ENCODE measurements at regions not wholly inside any gene's neighbourhood (a gene's known extent, or its start where the extent isn't known, plus 50 kb on each side); places are given as distances from the start of the nearest gene placed in this dataset.
"Not testable (repeated sequence)": the region's sequence is repeated elsewhere in the genome, so short reads cannot be mapped to it uniquely, and the experiment has no call there.

- no peak for DNase-seq
These were observed 638.6 kb downstream of the TYW1 start for GRCh38 chr7:67635271-67635670.

GRCh38 chr7:67636348-67637022 is 639.9 kb downstream of the TYW1 start:
- no peak for DNase-seq

GRCh38 chr7:67637023-67637358 is 640.4 kb downstream of the TYW1 start:
- no peak for DNase-seq

GRCh38 chr7:67642542-67642941 is 645.9 kb downstream of the TYW1 start:
- DNase-seq, result not testable (repeated sequence)

- DNase-seq, result no peak
These were observed 647.5 kb downstream of the TYW1 start for GRCh38 chr7:67644151-67644550.

DNA sequence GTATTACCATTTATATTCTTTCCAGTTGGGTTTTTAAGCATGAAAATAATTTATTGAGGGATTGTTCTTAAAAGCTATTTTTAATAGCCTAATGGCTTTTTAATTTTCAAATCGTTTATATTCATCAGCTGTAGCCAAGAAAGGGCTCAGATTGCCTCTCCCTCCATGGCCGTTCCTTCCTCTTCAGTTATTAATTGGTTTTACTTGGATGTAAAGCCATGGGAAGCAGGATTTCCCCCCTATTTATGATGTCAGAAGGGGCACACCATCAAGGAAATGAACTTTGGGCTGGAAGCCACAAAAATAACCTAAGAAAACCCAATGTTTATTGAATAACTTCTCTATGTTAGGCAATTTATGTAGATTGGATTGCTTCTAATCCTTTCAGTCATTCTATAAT is 656.3 kb downstream of the TYW1 start:
- DNase-seq, result no peak

DNA sequence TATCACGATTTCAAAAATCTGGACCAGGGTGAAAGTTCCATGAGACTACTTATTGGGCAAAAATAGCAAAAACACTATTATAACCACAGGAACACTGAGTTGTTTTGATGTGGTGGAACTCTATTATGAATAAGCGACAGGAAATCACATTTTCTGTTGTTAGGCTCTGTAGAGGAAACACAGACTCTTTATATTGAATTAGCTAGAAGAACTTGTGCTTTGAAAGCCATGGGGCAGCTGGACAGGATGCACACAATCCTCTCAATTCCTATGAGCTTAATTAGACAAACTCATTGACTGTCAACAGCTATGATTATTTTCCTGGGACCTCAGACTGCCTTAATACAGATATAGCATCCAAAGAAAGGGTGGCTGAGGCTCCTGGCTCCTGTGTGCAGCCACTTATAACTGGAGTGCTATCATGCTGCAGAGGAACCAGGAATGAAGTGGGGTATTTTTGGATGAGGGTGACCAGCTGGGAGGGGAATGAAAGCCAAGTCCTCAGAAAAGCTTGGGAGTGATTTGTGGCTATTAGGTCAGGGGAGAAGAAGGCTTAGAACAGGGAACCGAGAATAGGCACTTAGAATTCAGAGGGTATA is 657.3 kb downstream of the TYW1 start:
- DNase-seq, result no peak

DNA sequence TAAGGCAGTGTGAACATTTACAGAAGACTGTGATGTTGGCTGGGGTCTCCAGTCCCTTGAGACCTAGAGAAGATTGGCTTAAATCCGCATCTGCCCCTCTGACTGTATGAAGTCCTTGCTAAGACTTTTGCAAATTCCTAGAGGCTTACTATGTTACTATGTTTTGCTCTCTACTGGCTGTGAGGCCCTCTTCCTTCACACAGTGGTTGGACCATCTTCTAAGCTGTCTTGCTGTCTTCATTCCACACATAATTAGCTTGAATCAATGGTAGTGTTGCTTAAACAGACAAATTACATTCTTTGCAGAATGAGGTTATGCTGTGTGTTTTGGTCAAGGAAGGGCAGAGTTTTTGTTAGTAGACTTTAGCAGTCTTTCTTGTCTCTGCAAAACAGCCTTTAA is 658.0 kb downstream of the TYW1 start:
- DNase-seq, result no peak

DNA sequence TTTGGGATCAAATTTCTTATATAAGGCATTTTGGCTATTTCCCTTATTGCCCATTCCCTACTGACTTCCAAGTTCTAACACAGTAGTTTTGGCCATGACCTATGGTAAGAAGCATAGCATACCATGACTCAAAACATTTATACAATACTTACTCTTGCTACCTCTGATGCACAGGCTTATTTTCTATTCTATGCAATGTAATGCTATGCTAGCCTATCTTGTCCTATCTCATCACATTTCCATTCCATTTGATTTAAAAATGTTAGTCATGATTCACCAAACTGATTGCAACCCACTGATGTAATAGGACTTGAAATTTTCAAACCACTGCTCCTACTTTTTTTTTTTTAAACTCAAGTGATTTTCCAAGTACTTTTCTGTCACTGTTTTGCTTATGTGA is 658.5 kb downstream of the TYW1 start:
- no peak for DNase-seq

- no peak for DNase-seq
These were observed 662.5 kb downstream of the TYW1 start for GRCh38 chr7:67659091-67659490.

DNA sequence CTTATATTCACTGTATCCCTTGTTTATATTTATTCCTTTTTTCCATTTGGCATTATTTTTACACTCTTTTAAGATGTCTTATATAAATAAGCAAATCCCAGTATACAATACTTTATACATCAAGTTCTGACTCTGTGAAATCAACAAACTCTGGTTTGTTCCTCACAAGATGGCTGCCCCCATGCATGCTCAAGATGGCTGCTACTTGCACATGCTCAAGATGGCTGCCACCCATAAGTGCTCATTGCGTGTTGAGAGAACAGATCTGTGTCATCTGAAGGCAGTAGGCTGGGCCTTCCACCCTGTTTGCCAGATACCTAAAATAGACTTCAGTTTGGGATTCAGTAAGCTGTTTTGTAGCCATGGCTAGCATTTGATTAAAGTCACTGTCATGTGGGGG is 666.2 kb downstream of the TYW1 start:
- DNase-seq, result no peak

- no peak for DNase-seq
These were observed 667.0 kb downstream of the TYW1 start for GRCh38 chr7:67663644-67664043.

GRCh38 chr7:67666359-67666758 is 669.7 kb downstream of the TYW1 start:
- DNase-seq, result not testable (repeated sequence)

DNA sequence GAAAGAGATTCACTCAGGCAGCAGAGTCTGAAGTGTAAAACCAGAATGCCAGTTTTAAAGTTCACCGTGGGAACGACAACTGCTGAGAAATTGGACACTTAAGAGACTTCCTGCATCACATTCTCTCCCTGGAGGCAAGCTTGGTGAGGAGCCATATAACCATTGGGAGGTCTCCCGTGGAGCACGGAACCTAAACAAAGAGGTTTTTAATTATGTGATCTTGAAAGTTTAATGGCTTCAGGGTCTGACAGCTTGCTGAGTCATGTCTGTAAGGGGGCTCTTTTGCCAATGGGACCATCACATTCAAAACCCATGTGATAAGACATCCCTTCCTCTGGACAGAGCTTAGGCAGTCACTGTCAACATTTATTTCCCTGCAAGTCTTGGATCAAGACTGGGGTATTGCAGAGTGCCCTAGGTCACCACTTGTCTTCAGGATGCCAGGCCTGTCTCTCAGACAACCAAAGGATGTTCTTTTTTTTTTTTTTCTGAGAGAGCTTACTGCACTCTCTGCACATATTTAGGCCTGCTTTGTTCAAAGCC is 674.4 kb downstream of the TYW1 start:
- DNase-seq, result no peak

DNA sequence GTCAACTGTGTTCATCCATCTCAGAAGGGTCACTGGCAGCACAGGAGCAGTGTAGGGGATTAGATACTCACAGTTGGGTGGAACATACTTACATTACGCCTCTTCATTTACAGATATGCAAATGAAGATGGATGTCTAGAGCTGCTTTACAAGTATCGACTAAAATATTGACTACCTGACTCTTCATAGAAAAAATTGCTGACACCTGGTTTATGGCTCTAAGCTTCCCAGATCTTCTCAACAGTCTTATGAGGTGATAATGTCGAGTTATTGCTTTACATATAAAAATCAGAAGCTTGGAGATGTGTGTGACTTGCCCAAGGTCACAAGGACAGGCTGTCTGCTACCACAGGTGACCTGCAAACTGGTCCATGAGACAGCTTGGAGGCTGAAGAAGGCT is 677.2 kb downstream of the TYW1 start:
- DNase-seq, result no peak

- DNase-seq, result not testable (repeated sequence)
These were observed 678.2 kb downstream of the TYW1 start for GRCh38 chr7:67674862-67675261.

DNA sequence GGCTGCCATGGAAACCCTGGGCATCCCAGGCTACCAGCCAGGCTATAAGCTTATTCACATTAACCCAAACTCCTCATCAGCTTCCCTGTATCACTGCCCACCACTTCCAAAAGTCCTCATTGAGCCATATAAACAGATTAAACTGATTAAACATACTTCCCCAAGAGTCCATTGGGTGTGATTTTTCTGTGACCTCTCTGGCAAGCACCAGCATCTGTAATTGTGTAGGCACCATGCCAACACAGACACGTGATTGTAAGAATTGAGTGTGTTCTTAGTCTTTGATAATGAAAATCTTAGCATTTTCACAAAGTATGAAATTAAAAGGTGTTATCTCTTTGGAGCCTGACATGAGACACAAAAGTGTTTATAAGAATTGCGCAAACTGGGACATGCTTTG is 679.3 kb downstream of the TYW1 start:
- no peak for DNase-seq

DNA sequence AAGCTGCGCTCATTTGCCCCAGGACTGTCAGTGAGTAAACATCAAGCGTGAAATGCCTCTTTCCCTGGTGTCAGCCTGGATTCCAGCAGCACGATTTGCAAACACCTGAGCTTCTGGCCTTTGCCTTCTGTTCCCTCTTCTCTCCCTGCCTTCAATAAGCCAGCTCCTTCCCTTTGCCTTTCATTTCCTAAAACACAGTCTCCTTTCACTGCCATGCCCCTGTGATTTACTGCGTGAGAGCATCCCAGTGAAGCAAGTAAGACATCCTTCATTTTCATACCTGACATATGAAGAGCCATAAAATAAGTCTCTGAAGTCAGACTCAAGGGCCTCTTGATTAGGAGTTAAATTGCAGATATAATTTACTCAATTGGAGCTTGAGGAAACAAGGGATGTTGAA is 681.8 kb downstream of the TYW1 start:
- no peak for DNase-seq

- DNase-seq, result no peak
These were observed 687.0 kb downstream of the TYW1 start for GRCh38 chr7:67683628-67684027.

DNA sequence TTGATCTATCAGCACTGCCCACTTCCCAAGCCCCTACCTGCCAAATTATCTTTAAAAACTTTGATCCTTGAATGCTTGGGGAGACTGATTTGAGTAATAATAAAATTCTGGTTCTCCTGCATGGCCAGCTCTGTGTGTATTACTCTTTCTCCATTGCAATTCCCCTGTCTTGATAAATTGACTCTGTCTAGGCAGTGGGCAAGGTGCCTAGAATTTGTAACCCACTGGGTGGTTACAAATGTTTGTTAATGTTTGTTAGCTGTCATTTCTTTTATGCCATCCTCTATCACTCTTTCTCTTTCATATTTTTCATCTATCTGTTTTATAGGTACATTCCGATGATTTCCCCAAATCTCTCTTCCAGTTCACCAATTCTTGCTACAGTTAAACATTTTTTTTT is 694.1 kb downstream of the TYW1 start:
- no peak for DNase-seq

GRCh38 chr7:67692425-67692824 is 695.8 kb downstream of the TYW1 start:
- no peak for DNase-seq

GRCh38 chr7:67696124-67696523 is 699.5 kb downstream of the TYW1 start:
- DNase-seq, result no peak

- no peak for DNase-seq
These were observed 700.2 kb downstream of the TYW1 start for GRCh38 chr7:67696878-67697277.

DNA sequence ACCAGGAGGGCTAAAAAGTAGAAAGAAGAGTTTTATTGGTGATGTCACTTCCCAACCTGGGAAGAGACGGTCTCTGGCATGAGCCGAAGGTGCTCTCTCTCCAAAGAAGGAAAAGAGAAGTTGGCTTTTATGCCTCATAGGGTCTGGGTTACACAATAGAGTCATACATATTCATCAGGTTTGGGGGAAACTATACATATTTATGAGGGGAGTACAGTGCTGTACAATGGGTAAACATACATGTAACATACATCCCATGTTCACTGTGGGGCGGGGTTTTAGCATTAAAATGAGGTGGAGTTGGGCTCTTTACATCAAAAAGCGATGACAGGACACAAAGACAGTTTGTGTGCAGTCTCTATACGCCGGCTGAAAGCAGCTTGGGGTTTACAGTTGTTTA is 701.7 kb downstream of the TYW1 start:
- no peak for DNase-seq

DNA sequence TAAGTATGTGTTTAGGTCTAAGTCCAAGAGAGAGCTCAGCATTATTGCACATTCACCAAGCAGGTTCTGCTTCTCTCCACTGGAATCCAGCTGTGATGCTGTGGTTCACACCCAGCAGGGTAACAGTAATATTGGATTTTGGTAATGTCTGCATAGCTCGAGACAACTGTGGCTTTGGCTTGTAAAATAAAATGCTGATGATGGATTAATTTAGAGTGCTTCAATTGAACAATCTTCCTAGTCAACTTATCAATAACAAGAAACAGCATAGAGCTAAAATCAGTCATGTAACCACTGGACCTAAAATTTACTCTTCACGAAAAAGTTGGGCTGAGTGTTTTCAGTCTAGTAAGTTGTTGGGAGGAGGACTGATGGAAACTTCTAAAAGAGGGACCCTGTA is 709.2 kb downstream of the TYW1 start:
- no peak for DNase-seq

Measured in activated CD4-positive, alpha-beta T cell treated with anti-CD3 and anti-CD28 coated beads, Interleukin-2, amount 50 U/mL, for 16 hours (primary cell).